NCI-H2171 (cell line): ENCODE measurements at regions not wholly inside any gene's neighbourhood (a gene's known extent, or its start where the extent isn't known, plus 50 kb on each side); places are given as distances from the start of the nearest gene placed in this dataset.

Experiments
- DNase-seq: peaks from one replicate; lab custom pipeline; 2025; lab: John Stamatoyannopoulos, UW

DNA sequence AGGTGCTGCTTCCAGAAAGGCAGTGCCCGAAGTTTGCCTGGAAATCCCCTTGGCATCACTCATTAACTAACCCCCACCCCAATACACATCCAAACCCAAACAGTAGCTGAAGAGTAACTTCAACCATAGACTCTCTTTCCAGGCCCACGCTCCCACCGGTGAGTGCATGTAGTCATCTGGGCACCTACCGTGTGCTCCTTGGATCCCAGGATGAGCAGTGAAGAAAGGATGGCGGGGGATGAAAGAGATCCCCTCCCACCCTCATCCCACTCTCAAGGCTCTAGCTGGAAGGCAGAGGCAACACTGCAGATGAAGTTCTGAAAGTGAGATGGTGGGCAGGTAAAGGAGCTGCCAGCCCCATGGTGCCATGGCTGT is 305.0 kb downstream of the SOX9 start:
- DNase-seq = no peak

DNA sequence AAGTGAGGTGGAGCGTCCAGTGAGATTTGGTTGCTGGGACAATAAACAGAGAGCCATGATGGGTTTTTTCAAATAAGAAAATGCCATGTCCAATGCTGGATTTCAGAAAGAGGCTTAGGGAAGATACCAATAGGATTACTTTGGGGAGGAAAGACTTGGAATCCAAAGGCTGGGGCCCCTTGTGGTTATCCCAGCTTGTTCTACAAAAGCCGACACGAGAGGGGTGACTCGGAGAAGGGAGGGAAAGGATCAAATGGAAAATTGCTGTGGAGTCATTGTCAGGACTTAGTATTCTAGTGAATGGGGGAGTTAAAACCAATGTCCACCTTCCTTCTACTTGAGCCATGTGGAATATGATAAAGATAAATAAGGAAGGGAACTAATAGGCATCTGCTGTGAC is 305.5 kb downstream of the SOX9 start:
- no peak for DNase-seq

DNA sequence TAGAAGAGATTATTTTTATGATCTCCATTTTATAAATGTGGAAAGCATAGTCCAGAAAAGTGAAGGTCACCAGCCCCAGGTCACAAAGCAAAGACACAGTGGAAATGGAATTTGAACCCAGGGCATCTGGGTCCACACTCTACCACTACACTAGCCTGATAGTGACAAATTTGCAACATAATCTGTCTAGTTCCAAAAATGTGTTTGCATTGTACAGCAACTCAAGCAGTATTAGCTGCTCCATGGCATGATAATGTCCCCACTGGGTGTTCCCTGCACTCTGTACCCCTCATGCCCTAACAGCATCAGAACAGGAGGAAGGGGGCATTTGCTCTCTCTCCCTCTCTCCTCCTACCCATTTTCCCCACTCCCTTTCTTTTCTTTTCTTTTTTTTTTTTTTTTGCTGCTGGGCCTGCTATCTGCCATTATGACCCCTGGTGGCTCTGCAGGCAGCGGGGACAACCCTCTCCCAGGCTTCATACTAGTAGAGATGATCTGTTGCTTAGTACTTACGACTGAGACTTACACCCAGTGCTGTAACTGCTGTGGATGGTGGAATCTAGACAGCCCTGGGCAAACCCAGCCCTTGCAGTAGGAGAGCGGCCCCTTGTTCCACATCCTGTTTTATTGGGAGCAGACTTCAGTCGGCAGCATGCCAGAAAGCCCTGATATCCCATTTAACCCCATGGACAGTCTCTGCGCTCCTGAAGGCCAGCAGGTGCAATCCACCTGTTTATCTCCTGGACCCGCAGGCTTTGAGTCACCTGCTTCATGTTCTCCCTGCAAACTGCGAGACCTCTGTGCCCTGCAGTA is 306.3 kb downstream of the SOX9 start:
- no peak for DNase-seq

- DNase-seq = no peak
These were observed 306.9 kb downstream of the SOX9 start for GRCh38 chr17:72427761-72428109.

DNA sequence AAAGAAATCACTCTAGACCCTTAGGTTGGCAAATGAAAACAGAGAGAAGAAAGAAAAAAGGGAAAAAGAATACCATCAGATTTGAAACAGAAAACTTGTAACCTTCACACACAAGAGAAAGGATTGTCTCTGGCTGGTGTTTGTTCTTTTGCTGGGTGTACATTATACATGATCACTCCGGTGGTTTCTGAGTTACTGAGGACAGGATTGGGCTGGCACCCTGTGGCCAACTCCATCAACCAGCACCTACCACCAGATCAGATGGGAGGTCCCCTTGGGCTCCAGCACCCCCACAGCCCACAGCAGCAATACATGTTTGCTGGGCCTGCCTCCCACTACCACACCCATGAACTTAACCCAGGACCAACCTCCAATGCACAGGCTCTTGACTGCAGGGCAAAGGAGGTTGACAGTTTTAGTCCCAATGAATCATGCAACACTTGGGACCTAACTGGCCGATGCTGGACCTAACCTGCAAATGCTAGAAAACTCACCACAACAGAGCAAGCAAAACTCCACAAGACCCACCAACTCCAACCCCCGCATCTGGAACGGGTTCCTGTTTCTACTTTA is 308.3 kb downstream of the SOX9 start:
- no peak for DNase-seq

- no peak for DNase-seq
These were observed 310.0 kb downstream of the SOX9 start for GRCh38 chr17:72430611-72431432.

DNA sequence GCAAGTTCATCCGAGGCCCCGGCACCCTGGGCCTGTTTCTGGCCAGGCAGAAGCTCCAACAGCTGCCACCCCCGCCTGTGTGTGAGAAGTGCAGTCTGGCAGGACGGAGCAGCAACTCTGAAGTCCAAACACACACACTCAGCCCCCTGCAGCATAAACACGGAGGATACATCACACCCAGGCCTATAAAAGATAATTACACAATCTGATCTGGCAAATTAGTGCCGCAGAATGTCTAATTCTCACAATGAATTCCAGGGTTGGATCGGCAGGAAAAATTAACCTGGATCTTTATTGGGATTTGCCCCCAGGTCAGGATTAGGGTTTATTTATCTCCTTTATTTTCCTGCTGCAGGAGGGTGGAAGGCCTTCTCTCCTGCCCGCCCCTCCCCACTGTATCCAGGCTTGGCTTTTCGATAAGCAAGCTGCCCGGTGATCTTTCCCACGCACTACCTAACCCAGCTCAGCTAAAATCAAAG is 311.4 kb downstream of the SOX9 start:
- DNase-seq = peak; percentile 31

DNA sequence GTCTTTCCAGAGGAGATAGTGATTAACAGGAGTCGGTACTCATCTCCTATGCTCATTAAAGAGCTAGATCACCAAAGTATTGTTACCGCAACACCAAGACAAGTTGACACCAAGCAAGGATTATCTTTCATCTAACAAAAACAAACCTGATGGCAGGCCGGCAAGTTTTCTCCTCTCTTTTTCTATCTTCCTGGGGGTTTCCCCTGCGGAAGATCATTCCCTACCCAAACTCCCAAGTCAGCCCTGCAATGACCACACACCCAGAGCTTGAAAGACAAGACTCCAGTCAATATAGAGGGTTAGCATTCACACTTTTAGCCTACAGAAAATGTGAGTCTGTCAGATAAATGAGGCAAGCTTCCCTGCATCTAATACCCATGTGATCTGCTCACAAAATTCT is 312.1 kb downstream of the SOX9 start:
- no peak for DNase-seq

DNA sequence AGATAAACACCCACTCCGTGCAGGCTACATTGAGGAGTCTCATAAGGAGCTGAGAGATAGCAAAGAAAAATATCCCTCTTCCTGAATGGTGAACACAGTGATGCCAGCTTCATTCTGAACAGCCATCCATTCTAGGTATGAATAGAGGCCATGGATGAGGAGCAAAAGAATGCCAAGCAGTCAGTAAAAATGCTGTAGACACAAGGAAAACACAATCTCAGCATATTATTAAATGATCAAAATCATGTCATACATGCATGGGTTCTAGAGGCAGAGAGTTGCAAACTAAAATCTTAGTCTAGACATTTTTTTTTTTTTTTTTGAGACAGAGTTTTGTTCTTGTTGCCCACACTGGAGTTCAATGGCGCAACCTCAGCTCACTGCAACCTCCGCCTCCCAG is 313.0 kb downstream of the SOX9 start:
- DNase-seq = no peak

DNA sequence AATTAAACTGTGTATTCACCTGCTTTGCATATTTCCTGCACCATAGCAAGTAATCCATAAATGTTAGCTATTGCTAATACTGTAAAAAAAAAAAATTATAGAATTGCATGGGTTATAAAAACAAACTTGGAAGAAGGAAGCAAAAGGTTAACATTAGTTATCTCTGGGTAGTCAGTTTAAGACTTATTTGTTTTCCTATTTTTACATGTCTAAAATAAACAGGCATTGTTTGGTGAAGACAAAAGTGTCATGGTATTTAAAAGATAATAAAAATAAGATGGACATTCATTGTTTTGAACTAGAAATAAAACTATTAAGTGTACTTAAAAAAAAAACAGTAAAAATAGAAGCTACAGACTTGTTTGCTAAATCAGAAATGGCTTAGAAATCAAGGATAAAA is 313.8 kb downstream of the SOX9 start:
- DNase-seq = no peak

GRCh38 chr17:72434991-72435618 is 314.3 kb downstream of the SOX9 start:
- DNase-seq = no peak

DNA sequence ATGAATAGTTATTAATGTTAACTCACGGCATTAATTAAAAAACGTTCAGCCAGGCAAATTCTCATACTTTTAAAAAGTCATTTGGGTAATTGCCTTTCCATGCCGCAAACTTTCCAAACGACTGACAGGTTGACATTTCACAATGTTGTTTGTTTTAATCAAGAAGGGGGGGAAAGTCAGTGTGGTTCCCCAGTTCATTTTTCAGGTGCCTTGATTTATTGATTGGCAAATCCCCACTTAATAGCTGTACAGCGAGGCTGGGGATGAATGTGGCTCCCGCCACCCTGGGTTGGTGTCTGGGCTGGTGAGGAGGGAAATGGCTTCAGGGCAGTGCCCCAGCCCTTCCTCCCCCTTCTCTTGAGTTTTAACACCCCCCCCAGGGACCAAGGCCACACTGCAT is 318.0 kb downstream of the SOX9 start:
- DNase-seq = no peak

DNA sequence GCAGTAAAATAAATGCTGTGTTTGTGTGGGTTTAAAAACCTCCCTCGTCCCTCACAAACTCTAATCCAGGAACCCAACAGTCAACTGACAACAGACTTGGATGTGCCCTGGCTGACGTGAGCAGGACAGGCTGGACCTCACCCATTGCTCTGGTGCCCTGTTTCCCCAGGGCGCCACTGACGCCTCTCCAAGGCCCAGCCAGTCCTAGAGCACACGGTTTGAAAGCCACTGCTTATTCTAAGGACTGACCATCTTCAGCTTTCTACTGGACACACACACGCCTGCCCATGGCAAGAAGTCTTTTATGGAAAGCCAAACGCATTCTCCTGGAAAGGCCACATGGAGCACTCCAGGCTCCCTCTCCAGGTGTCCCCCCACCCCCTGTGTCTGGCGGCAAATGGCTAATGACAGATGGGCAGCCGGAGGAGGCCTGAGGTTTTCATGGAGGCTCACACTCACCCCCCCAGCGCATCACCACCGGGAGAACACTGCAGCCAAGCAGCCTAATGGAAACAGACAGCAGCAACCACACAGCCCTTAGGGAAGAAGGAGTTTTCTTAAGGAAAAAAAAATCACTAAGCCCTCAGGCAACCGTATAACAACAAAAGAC is 319.2 kb downstream of the SOX9 start:
- peak; percentile 80 for DNase-seq

DNA sequence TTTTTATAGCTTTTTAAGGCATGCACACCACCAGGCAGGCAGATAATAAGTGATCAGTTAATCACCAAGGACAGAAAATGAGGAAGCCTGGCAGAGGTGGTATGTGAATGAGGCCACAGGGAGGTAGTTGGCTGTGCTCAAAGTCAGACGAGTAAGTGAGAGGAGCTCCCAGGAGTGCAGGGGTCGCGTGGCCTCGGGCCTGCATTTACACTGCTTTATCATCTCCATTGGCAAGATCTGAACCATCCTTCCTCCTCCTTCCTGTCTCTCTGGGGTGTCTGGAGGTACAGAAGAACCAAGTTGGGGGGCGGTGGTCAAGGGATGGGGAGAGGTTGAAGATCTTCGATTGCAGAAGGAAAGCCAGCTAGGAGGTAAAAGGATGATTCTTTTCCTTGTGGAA is 320.1 kb downstream of the SOX9 start:
- DNase-seq = no peak

- no peak for DNase-seq
These were observed 321.1 kb downstream of the SOX9 start for GRCh38 chr17:72441909-72442308.

DNA sequence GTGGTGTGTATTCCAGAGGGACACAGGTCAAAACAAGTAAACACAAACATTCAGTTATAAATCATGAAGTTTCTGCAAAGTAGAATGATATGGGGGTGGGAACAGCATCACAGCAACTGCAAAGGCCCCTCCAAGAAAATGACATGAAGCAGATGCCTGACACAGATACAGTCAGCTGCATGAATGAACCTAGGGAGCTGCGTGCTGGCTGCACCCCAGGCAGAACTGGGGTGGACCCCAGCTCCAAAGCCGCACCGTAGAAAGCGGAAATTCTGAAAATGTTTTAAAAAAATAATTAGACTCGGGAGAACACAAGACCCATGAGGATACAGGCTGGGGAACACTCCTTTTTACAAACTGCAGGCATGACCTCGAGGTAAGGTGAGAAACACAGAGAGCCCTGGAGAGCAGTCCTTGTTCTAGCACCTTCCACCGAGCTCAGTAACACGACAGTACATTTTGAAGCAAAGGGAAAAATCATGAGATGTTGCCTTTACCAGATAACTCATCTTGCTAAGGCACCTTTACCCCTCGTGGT is 323.8 kb downstream of the SOX9 start:
- no peak for DNase-seq

DNA sequence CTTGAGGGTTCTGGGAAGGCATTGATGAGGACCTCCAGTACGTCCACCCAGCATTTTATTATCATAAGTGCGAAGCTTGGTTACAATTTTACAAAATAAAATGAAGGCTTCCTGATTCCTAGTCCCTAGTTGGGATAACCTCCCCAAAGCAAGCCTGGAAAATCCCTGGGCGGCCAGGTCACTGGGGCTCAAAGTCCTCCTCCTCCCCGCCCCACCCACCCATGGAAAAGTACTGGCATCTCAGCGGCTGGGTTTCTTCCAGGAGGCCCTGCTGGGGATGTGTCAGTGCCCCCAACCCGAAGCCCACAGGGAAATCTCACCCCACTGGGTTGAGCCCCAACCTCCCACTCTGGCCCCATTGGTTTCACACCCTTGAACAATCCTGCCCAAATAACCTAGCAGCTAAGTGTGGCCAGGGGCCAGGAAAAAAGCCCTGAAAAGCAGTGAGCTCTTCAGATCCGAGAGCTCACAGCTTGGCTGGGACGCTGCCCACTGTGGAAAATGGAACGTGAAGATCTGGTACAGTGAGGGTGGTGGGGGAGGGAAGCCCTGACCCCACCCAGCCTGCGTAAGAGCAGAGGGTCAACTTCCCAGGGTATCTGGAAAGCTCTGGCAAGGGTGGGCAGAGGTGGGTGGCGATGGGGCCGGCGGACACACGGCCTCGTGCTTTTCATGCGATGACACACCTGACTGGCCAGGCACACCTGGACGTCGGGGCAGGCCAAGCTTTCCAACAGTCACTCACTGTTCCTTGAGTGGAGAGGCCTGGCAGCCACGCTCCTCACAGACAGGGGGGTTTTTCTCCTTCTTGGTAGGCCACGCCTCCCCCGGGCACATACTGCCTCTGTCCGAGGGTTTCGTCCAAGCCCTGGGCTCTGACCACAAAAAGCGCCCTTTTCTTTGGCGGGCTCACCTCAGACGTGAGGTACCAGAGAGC is 324.5 kb downstream of the SOX9 start:
- DNase-seq = no peak

DNA sequence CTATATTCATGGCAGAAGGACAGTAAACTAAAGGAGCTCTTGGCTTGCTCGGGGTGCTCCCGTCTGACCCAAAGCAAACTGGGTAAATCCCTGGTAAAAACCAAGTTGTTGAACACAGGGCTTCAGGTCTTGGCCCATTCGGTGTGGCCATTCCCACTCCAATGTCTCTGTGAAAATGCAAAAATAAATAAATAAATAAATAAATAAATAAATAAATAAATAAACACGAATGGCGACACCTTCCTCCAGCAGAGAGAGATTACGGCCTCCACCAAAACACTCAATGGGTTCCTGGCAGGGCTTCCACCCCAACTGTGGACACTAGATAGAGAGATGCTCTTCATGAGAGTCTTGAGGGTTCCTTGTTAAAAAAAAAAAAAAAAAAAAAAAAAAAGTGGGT is 325.3 kb downstream of the SOX9 start:
- DNase-seq = no peak

DNA sequence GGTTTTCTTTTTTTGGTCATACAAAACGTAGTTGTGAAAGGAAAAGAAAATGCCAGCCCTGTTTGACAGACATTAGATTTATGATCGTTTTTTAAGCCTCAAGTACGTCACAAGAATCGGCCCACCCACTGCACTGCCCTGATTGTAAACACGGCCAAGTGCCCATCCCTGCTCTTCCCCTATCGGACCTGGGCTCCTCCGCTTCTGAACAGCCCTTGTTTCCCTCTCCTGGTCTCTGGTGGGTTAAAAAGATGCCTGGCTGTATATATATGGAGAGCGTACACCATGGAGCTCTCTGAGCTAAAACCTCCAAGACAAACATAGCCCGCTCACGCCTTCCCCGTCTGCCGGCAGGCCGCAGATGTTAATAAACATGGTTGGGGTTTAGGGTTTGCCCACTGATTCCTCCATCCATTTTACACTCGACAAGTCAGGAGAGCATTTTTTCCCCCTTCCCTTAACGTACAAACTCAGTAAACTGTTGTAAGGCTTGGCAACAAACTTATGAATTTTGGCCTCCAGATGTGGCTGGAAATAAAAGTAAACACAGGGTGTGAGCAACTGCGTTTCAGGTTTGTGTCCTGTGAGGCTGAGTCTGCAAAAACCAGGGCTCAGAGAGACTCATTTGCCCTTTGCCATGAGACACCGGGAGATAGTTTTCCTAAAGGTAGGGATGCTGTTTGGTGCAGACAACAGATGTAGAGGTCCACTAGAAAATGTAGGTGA is 325.9 kb downstream of the SOX9 start:
- DNase-seq = no peak

DNA sequence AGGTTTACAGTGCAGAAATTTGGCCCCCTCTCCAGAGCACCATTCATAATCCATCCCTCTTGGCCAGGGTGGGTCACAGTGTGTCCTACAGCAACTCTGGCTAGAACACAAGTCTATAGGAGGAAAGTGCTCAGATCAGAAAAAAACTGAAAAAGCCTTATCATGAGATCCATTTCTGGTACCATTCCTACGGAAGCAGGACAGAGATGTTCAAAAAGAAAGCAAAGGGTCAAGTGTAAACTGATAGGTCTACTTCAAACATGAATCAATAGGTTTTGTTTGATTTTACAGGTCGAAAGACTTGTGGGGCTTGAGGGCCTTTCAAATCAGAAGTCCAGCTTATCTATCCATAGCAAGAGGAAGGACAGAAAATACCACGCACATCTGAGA is 326.4 kb downstream of the SOX9 start:
- DNase-seq = no peak
